ENCODE measurements at regions not wholly inside any gene's neighbourhood (a gene's known extent, or its start where the extent isn't known, plus 50 kb on each side); places are given as distances from the start of the nearest gene placed in this dataset.

- no peak for DNase-seq (ENCODE audit: extremely low read depth, low read depth)
- TF ChIP-seq, protein P1, sequence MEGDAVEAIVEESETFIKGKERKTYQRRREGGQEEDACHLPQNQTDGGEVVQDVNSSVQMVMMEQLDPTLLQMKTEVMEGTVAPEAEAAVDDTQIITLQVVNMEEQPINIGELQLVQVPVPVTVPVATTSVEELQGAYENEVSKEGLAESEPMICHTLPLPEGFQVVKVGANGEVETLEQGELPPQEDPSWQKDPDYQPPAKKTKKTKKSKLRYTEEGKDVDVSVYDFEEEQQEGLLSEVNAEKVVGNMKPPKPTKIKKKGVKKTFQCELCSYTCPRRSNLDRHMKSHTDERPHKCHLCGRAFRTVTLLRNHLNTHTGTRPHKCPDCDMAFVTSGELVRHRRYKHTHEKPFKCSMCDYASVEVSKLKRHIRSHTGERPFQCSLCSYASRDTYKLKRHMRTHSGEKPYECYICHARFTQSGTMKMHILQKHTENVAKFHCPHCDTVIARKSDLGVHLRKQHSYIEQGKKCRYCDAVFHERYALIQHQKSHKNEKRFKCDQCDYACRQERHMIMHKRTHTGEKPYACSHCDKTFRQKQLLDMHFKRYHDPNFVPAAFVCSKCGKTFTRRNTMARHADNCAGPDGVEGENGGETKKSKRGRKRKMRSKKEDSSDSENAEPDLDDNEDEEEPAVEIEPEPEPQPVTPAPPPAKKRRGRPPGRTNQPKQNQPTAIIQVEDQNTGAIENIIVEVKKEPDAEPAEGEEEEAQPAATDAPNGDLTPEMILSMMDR (IDR thresholded peaks at IDR 0.05; ENCODE audit: low read depth, low read length, missing control alignments) = no peak
- H3K4me3 ChIP-seq (replicated peaks; ENCODE audit: low read depth, low read length) = no peak overlapping the region
Observed at GRCh38 chr12:77689510-77690086, 141.1 kb upstream of the NAV3 start.

GRCh38 chr12:77687321-77687720 is 143.4 kb upstream of the NAV3 start:
- no peak overlapping the region for H3K4me3 ChIP-seq (replicated peaks; ENCODE audit: low read depth, low read length)
- no peak for DNase-seq (ENCODE audit: extremely low read depth, low read depth)
- TF ChIP-seq, protein P1 (IDR thresholded peaks at IDR 0.05; ENCODE audit: low read depth, low read length, missing control alignments) = no peak

DNA sequence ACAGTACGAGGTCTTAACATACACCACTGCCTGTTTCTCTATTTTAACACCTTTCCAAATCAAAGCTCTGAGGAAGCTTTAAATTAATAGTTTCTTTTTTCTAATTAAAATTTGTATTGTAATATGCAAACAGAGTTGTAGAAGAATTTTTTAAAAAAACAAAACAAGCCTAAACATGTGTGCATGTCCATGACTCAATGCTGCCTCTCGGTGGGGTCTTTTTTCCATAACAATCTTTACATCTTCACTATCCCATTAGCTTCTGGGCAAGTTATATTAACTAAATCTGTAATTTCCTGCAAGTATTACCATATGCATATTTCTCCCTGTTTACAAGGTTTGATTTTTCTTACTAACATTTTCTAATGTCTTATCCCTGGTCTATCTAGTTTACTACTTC is 143.9 kb upstream of the NAV3 start:
- TF ChIP-seq, protein P1 (IDR thresholded peaks at IDR 0.05; ENCODE audit: low read depth, low read length, missing control alignments) = no peak
- H3K4me3 ChIP-seq (replicated peaks; ENCODE audit: low read depth, low read length) = no peak overlapping the region
- DNase-seq (ENCODE audit: extremely low read depth, low read depth) = no peak

- H3K4me3 ChIP-seq (replicated peaks; ENCODE audit: low read depth, low read length) = no peak overlapping the region
- no peak for DNase-seq (ENCODE audit: extremely low read depth, low read depth)
- TF ChIP-seq, protein P1 (IDR thresholded peaks at IDR 0.05; ENCODE audit: low read depth, low read length, missing control alignments) = no peak
Observed at GRCh38 chr12:77685901-77686300, 144.8 kb upstream of the NAV3 start.

GRCh38 chr12:77685112-77685511 is 145.6 kb upstream of the NAV3 start:
- TF ChIP-seq, protein P1 (IDR thresholded peaks at IDR 0.05; ENCODE audit: low read depth, low read length, missing control alignments) = peak; percentile 61
- H3K4me3 ChIP-seq (replicated peaks; ENCODE audit: low read depth, low read length) = no peak overlapping the region
- DNase-seq (ENCODE audit: extremely low read depth, low read depth) = peak; percentile 63

- TF ChIP-seq, protein P1 (IDR thresholded peaks at IDR 0.05; ENCODE audit: low read depth, low read length, missing control alignments) = no peak
- no peak overlapping the region for H3K4me3 ChIP-seq (replicated peaks; ENCODE audit: low read depth, low read length)
- DNase-seq (ENCODE audit: extremely low read depth, low read depth) = no peak
Observed at GRCh38 chr12:77682488-77682887, 148.2 kb upstream of the NAV3 start.

GRCh38 chr12:77681726-77682125 is 149.0 kb upstream of the NAV3 start:
- no peak for DNase-seq (ENCODE audit: extremely low read depth, low read depth)
- H3K4me3 ChIP-seq (replicated peaks; ENCODE audit: low read depth, low read length) = no peak overlapping the region
- TF ChIP-seq, protein P1 (IDR thresholded peaks at IDR 0.05; ENCODE audit: low read depth, low read length, missing control alignments) = no peak
